Osteoblast (primary cell): ENCODE measurements at regions not wholly inside any gene's neighbourhood (a gene's known extent, or its start where the extent isn't known, plus 50 kb on each side); places are given as distances from the start of the nearest gene placed in this dataset.

ENCODE experiments used
- DNase-seq: peaks from one replicate; pipeline ENCODE4 v3.0.0; 2011; ENCODE audit warnings: low spot score, mixed read lengths; ENCODE audit not compliant: insufficient read length; ENCODE audit errors: missing footprints
- H2AFZ ChIP-seq: 2 replicates; pipeline ENCODE4 v1.6.0; 2011; ENCODE audit warnings: mild to moderate bottlenecking, low read length
- H3K27ac ChIP-seq: 2 replicates; pipeline ENCODE4 v1.5.1; 2011; ENCODE audit warnings: mild to moderate bottlenecking, low read depth, low read length, moderate library complexity
- H3K27me3 ChIP-seq: 2 replicates; pipeline ENCODE4 v1.6.0; 2012; ENCODE audit warnings: mild to moderate bottlenecking, control low read depth, inconsistent platforms, low read length, moderate library complexity; ENCODE audit not compliant: insufficient read depth
- H3K36me3 ChIP-seq: 2 replicates; pipeline ENCODE4 v1.5.1; 2011; ENCODE audit warnings: mild to moderate bottlenecking, low read length, control low read depth, moderate library complexity; ENCODE audit not compliant: insufficient read depth
- H3K4me1 ChIP-seq: 2 replicates; pipeline ENCODE4 v1.5.1; 2011; ENCODE audit warnings: mild to moderate bottlenecking, low read length, control low read depth, moderate library complexity; ENCODE audit not compliant: insufficient read depth
- H3K4me2 ChIP-seq: 2 replicates; pipeline ENCODE4 v1.6.0; 2011; ENCODE audit warnings: mild to moderate bottlenecking, low read length; ENCODE audit not compliant: insufficient read depth
- H3K4me3 ChIP-seq: fragments of 200-600 bp; sonication (generic); 3 replicates; pipeline ENCODE4 v1.5.1; 2012; ENCODE audit warnings: mild to moderate bottlenecking, low read length, inconsistent platforms; ENCODE audit not compliant: insufficient read depth
- H3K79me2 ChIP-seq: 2 replicates; pipeline ENCODE4 v1.6.0; 2012; ENCODE audit warnings: mild to moderate bottlenecking, low read length, control low read depth, inconsistent platforms; ENCODE audit not compliant: insufficient read depth
- H3K9me3 ChIP-seq: 2 replicates; pipeline ENCODE4 v1.5.1; 2011; ENCODE audit warnings: low read depth, low read length, control low read depth
- H4K20me1 ChIP-seq: 2 replicates; pipeline ENCODE4 v1.6.0; 2012; ENCODE audit warnings: mild to moderate bottlenecking, low read length, control low read depth; ENCODE audit not compliant: insufficient read depth
- CTCF ChIP-seq: IDR thresholded peaks from 2 replicates; pipeline ENCODE4 v1.5.1; 2011; ENCODE audit warnings: mild to moderate bottlenecking, low read depth, low read length, moderate library complexity; ENCODE audit errors: extremely low read depth

GRCh38 chr2:239520811-239521517, 120.1 kb upstream of the HDAC4 start:
- no peak for TF ChIP-seq CTCF

GRCh38 chr2:239519921-239520585, 119.2 kb upstream of the HDAC4 start:
- no peak overlapping the region for H2AFZ ChIP-seq
- no peaks in the 10 kb centered on the region for H3K36me3 ChIP-seq
- H3K4me3 ChIP-seq: no peak overlapping the region
- no peaks in the 10 kb centered on the region for H3K79me2 ChIP-seq
- H3K27me3 ChIP-seq: no peaks in the 10 kb centered on the region
- no peak for TF ChIP-seq CTCF
- no peak for DNase-seq
- H4K20me1 ChIP-seq: no peaks in the 10 kb centered on the region
- no peaks in the 10 kb centered on the region for H3K9me3 ChIP-seq
- no peaks in the 10 kb centered on the region for H3K4me1 ChIP-seq
- H3K27ac ChIP-seq: no peak overlapping the region
- no peak overlapping the region for H3K4me2 ChIP-seq

More at GRCh38 chr2:239520811-239521517, 120.1 kb upstream of the HDAC4 start:
- Histone ChIP-seq H3K27me3 (no peaks in the 10 kb centered on the region), H3K4me2 (no peak overlapping the region), H3K4me3 (no peak overlapping the region), H3K36me3 (no peaks in the 10 kb centered on the region), H3K9me3 (no peaks in the 10 kb centered on the region), H2AFZ (no peak overlapping the region), H3K4me1 (no peaks in the 10 kb centered on the region), H4K20me1 (no peaks in the 10 kb centered on the region), H3K79me2 (no peaks in the 10 kb centered on the region), H3K27ac (no peak overlapping the region)
- DNase-seq: peak; percentile 65

- H2AFZ ChIP-seq: no peak overlapping the region
- peak; percentile 64 for DNase-seq
- H4K20me1 ChIP-seq: no peaks in the 10 kb centered on the region
- no peak overlapping the region for H3K4me3 ChIP-seq
- H3K9me3 ChIP-seq: no peaks in the 10 kb centered on the region
- no peak for TF ChIP-seq CTCF
- no peak overlapping the region for H3K27ac ChIP-seq
- H3K36me3 ChIP-seq: no peaks in the 10 kb centered on the region
- no peaks in the 10 kb centered on the region for H3K4me1 ChIP-seq
- H3K4me2 ChIP-seq: no peak overlapping the region
- H3K79me2 ChIP-seq: no peaks in the 10 kb centered on the region
- no peaks in the 10 kb centered on the region for H3K27me3 ChIP-seq
Measured at GRCh38 chr2:239519089-239519920, 118.5 kb upstream of the HDAC4 start.
